Colonic mucosa (tissue), 4 donors: ENCODE measurements at regions not wholly inside any gene's neighbourhood (a gene's known extent, or its start where the extent isn't known, plus 50 kb on each side); places are given as distances from the start of the nearest gene placed in this dataset.

Experiments
- DNase-seq: peaks from one replicate; pipeline ENCODE4 v3.0.0-alpha.2; 2020
- H3K27ac ChIP-seq: fragments of 200-600 bp; one replicate; pipeline ENCODE4 v1.8.0; 2021
- H3K27me3 ChIP-seq: fragments of 200-600 bp; one replicate; pipeline ENCODE4 v1.8.0; 2021
- H3K36me3 ChIP-seq: fragments of 200-600 bp; one replicate; pipeline ENCODE4 v1.8.0; 2021
- H3K4me1 ChIP-seq: fragments of 200-600 bp; one replicate; pipeline ENCODE4 v1.8.0; 2021; ENCODE audit warnings: mild to moderate bottlenecking
- H3K4me3 ChIP-seq: fragments of 200-600 bp; one replicate; pipeline ENCODE4 v1.8.0; 2021
- H3K9ac ChIP-seq, 2 donors: one replicate each; pipeline ENCODE4 v1.7.0; 2013; ENCODE audit warnings: control low read depth in 2 of 2, low read depth in 2 of 2, low read length in 2 of 2
- H3K9me3 ChIP-seq: fragments of 200-600 bp; one replicate; pipeline ENCODE4 v1.8.0; 2021
- intact Hi-C: fragments of 100-400 bp; cut with DNase I; formaldehyde crosslinking; loops from one replicate; pipeline ENCODE4 v1.14.1; 2022
- TF ChIP-seq, protein P1 (sequence below): fragments of 200-600 bp; IDR thresholded peaks from one replicate; pipeline ENCODE4 v1.8.0; 2022; ENCODE audit warnings: antibody characterized with exemption, mild to moderate bottlenecking
- donor health status: healthy.
- donor health status: DM: no; HTN: no; CAD: no.
- donor health status: DM: no; HTN: no; CAD: no.

- Histone ChIP-seq H3K27ac (no peak overlapping the region), H3K9me3 (no peaks in the 10 kb centered on the region), H3K4me1 (no peaks in the 10 kb centered on the region), H3K36me3 (no peaks in the 10 kb centered on the region), H3K27me3 (no peaks in the 10 kb centered on the region), H3K4me3 (no peak overlapping the region), H3K9ac (no peak overlapping the region)
- intact Hi-C loops, result no loop called here
- no peak for DNase-seq
- TF ChIP-seq, protein P1, sequence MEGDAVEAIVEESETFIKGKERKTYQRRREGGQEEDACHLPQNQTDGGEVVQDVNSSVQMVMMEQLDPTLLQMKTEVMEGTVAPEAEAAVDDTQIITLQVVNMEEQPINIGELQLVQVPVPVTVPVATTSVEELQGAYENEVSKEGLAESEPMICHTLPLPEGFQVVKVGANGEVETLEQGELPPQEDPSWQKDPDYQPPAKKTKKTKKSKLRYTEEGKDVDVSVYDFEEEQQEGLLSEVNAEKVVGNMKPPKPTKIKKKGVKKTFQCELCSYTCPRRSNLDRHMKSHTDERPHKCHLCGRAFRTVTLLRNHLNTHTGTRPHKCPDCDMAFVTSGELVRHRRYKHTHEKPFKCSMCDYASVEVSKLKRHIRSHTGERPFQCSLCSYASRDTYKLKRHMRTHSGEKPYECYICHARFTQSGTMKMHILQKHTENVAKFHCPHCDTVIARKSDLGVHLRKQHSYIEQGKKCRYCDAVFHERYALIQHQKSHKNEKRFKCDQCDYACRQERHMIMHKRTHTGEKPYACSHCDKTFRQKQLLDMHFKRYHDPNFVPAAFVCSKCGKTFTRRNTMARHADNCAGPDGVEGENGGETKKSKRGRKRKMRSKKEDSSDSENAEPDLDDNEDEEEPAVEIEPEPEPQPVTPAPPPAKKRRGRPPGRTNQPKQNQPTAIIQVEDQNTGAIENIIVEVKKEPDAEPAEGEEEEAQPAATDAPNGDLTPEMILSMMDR, result no peak
These were observed 76.2 kb upstream of the PPP2R2D start for GRCh38 chr10:131824371-131825149.

DNA sequence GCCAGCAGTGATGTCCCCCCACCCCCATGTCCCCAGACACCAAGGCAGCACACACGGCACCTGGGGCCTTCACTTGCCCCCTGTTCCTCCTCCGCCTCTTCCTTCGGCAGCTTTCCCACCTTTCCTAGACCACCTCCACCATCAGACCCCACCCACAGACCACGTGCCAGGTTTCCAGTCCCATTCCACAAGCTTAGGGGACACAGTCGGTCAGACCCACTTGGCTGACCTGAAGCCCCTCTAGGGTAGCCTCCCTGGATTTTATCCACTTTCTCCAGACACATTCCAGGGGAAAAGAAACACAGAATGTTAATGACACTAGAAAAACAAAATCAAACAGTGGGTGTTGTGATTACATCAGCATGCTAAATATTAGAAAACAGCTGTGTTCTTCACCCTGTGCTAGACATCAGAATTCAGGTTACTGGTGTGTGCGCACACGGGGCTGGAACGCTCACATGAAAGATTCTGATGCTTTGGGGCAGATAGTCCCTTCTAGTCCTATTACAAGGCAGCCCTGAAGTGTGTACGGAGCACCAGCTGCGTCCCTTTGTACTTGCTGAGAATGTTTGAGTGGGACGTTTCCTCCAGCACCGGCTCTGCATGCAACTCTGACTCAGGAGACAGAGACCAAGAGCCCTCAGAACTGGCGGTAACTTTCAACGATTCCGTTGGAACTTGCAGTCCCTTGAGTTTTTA is 75.5 kb upstream of the PPP2R2D start:
- TF ChIP-seq, protein P1, result no peak
- Histone ChIP-seq H3K36me3 (no peaks in the 10 kb centered on the region), H3K27ac (no peak overlapping the region), H3K9ac (no peak overlapping the region), H3K27me3 (no peaks in the 10 kb centered on the region), H3K9me3 (no peaks in the 10 kb centered on the region), H3K4me1 (no peaks in the 10 kb centered on the region), H3K4me3 (no peak overlapping the region)
- no peak for DNase-seq
- intact Hi-C loops, result no loop called here

- Histone ChIP-seq H3K4me1 (no peaks in the 10 kb centered on the region), H3K27ac (no peak overlapping the region), H3K27me3 (no peaks in the 10 kb centered on the region), H3K4me3 (no peak overlapping the region), H3K36me3 (no peaks in the 10 kb centered on the region), H3K9ac (no peak overlapping the region), H3K9me3 (no peaks in the 10 kb centered on the region)
- TF ChIP-seq, protein P1, result no peak
- DNase-seq, result no peak
- intact Hi-C loops, result no loop called here
These were observed 74.7 kb upstream of the PPP2R2D start for GRCh38 chr10:131825960-131826650.

GRCh38 chr10:131829156-131829930 is 71.5 kb upstream of the PPP2R2D start:
- Histone ChIP-seq H3K27ac (no peak overlapping the region), H3K36me3 (no peaks in the 10 kb centered on the region), H3K27me3 (no peaks in the 10 kb centered on the region), H3K4me1 (no peaks in the 10 kb centered on the region), H3K9ac (no peak overlapping the region), H3K4me3 (no peak overlapping the region), H3K9me3 (no peaks in the 10 kb centered on the region)
- TF ChIP-seq, protein P1, result no peak
- DNase-seq, result no peak
- intact Hi-C loops, result no loop called here
